ENCODE measurements at regions not wholly inside any gene's neighbourhood (a gene's known extent, or its start where the extent isn't known, plus 50 kb on each side); places are given as distances from the start of the nearest gene placed in this dataset.

DNA sequence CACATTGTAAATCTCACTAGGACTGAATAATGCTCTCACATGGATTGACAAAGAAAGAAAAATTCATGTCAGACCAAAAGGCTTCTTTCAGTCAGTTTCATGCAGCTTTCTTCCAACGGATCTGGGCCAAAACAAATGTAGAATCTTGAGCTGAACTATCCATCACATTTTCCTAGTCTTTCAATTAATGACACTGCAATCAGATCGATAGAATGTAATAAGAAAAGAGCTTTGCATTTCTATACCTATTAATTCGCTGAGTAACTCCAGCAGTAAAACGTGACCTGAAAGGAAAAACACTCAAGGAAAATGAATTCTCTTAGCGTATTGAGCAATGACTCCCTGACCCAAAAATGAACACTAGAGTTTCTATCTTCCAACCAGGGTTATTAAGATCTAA is 194.8 kb upstream of the BLID start:
- no peak for DNase-seq

- DNase-seq: no peak
Measured at GRCh38 chr11:122309262-122309925, 193.4 kb upstream of the BLID start.

DNA sequence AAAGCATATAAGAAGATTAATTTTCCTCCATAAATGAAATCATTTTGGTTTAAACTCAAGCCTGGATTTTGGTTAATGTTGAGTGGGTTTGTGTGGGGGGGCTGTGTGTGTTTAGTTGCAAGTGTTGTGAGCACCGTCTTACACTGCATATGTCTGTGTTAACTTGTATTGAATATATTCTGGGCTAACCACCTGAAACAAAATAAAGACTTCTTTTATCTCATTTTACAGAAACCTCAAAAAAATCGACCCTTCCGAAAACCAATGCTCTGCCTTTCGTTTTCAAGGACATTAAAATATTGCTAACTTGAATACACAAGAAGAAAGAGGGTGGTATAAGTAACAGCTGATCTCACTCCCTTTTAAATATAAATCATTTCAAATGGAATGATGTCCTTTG is 192.2 kb upstream of the BLID start:
- no peak for DNase-seq

DNA sequence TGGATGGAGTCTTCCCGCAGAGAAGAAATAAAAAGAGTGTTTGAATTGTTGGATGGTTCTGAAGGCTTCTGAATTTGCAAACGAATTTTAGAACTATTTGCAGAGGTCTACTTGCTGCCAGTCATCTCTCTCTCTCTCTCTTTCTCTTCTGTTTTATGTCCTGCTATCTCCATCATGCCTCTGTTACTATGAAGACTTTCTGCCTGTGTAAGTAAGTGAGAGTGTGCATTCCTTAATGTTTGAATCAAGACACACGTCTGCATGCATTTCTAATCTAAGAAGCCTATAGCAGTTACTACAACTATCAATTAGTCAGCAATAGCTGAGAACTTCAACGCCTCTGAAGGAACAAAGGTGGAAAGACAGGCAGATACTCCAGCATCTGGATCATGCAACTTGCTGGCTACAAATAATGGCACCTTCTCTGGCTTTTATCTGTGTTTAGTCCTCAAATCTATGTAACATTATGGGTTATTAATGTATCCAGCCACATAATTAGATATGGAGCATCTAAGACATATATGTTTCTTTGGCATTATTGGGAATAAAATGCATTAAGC is 191.5 kb upstream of the BLID start:
- DNase-seq: no peak

GRCh38 chr11:122306831-122307391 is 190.9 kb upstream of the BLID start:
- DNase-seq: no peak

DNA sequence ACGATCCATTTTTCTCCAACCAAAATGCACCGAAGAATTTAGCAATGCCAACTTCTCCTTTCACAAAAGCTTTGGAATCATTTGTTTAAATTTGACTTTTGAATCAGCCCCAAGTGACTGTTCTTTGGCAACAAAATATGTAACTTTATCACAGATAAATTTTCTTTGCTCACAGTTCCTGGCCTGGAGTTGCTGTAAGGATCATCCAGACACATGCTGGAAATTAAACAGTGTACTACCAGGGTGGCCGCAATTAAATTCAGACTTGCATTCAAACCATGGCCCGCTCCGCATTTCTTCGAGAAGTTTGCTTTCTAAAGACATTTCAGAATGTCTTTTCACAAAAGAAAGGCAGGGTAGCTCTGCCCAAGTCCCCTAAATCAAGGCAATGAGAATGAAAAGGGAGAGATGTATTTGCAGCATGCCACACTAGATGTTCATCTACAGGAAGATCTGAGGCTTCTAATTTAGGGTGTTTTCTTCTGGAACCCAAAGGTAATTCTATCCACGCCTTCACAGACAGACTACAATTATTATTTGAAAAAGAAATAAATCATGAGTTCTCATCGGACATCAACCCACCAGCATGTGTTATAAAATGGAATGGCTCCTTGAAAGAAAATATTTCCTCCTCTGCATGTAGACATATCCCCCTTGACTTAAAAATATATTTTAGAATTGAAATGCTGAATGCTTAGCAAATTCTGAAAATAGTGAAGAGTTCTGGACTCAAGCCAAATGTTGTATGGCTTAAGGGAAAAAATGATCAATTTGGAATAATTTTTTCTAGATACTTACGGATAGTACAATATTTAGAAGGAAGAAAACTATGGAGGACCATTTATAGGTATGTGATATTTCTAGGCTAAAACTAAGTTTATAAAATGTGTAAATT is 189.7 kb upstream of the BLID start:
- no peak for DNase-seq

- DNase-seq: no peak
Measured at GRCh38 chr11:122304973-122305372, 189.0 kb upstream of the BLID start.

DNA sequence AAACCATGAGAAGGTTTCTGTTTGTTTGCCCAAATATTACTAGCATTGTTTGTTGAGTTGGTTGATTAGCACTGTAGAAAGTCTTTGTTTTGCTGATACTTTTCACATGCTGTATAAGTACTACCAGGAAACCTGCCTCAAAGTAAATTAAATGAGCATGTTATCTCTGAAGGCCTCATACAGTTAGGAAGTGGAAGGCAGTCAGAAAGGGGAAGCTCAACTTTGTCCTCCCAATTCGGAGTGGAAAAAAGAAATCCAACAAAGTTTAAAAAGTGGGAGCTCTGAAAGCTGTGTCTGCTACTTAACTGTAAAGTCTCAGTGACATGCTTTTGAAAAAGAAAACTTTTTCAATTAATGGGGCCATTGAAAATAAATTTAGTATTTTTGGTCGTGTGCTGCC is 188.3 kb upstream of the BLID start:
- DNase-seq: no peak

GRCh38 chr11:122294041-122294440 is 178.0 kb upstream of the BLID start:
- no peak for DNase-seq

DNA sequence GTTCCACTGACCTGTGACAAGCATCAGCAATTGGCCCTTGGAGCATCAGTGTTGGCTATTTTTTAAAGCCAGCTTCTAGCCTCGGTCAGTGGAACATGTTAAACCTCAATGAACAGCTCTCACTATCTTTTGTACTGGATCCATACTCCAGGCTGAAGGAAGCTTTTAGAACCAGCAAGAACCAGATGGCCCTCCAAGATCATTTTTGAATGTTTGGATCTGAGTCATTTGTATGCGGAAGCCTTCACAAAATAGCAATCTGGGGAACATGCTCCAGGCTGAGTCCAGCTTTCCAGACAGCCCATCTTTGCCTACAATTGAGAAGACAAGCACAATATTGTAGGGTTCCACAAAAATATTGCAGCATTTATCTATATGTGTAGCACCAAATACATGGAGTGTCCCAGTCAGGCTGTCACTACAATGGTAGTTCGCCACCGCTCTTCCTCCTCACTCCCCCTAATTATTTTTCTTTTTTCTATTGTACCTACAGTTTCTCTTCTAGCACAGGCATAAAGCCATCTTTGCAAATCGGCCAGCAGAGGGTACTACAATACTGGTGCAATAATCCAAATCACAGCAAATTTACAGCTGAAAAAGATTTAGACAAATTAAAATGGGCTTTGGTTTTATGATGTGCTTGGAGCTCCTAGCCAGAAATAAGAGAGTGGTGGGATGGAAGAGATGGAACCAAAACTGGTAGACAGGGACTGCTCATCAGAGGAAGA is 177.4 kb upstream of the BLID start:
- no peak for DNase-seq

GRCh38 chr11:122287401-122287800 is 171.4 kb upstream of the BLID start:
- peak; percentile 70 for DNase-seq

DNA sequence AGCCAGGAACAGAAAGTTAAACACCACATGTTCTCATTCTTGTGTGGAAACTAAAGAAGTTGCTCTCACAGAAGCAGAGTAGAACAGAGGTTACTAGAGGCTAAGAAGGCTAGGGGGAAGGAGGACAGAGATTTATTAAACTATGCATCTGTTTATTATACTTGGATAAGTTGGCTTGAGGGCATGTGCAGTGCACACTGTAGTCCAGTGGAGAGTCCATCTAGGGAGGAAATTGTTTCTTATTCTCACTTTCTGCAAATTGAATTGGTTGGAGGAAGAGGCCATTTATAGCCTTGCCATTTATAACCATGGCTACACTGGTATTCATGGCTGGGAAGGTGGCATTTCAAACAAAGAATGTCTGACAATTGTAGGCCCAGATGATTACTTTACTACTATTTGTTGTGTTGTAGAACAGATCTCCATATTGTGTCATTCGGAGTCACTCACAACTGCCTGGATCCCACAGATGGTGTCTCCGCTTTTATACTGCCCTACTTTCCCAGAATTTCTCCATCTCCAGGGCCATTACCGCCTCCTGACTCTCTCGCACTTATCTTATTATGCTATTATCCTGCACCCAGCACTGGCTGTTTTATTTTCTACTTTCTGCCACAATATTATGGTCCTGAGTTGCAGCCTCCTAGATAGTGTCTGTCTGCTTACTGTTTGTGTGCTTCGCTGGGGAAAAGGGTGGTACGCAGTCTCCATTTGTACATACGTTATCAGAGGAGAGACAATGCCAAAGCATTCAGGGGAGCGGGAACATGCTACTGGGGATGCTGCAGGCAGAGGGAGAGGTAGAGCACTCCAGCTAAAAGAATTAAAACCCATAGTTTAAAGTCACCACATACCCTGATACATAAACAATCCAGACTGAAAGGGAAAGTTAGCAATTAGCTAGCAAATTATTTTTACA is 169.3 kb upstream of the BLID start:
- DNase-seq: no peak

- no peak for DNase-seq
Measured at GRCh38 chr11:122280870-122281269, 164.9 kb upstream of the BLID start.

DNA sequence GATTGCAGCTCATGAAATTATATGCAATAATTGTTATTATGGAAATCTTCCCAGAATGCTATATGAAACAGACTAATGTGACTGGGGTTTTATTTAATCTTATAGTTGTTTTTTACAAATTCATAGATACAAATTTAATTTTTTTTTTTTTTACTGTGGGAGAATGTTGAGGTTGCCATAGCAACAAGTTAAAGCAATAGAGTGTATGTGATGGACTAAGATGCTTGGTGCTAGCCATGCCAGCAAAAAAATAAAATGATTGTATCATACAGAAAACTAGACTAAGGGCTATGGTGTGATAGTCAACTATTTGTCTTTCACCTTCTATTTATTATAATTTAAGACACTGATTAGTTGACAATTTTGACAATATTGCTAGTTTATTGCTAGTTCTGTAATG is 163.2 kb upstream of the BLID start:
- DNase-seq: no peak

DNA sequence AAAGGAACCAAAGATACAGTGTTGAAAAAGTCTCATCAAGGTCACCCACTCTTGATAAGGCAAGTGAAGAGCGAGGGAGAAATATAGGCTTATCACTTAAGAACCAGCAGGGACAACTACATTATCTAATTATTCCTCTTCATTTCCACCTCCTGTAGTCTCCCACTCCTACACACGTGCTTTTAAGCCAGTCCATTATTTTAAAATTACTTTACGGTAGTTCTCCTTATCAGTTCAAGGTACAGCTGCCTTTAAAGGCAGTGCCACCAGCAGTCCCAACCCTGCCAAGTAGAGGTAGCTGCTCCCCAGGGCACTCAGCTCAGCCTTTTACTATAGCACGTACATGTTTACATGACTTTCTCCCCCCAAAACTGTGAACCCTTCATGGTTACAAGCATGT is 161.5 kb upstream of the BLID start:
- DNase-seq: no peak

GRCh38 chr11:122276221-122276620 is 160.2 kb upstream of the BLID start:
- DNase-seq: no peak

DNA sequence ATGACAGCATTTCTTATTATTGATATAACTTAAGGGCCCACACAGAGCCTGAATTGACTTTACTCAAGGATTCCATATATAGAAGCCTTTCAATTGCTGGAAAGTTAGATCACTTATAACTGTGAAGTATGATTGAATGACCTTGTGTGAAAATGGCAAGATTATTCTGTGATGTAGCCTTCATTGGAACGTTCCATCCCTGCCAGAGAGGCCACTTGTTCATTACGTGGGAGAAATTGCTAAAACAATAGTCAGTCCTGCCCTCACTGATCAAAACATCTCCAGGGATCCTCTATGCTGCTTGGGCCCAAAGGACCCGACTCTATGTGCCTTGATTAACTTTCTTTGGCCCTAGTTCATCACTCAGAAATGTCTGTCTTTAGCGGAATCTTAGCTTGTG is 159.5 kb upstream of the BLID start:
- DNase-seq: no peak

DNA sequence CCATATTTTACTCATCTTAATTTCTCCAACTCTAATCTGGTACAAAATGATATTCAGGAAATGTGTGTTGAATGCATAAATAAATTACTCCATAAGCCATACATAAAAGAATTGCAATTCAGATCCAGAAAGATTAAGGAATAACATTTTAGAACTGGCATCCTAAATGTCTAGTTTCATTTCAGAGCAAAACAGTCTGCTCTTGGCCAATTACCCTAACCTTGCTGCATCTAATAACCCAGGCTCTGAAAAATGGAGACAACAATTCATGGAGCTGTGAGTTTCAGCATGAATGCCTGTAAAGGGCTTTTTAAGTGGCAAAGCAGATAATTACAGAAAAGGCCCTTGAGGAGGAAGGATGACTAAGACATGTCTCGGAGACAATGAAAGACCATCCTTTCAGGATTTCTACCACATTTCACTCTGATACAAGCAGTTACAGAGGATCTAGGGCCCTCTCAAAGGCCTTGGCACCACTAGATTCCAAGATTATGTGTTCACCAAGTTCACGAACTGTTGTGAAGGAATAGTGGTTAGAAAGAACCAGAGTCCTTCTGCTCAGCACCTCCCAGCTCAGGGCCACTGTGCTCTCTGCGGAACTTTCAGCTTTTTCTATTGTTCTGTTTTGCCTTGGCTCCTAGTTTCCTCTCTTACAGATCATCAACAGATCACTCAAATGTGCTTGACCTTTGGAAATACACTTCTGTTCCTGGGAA is 157.6 kb upstream of the BLID start:
- DNase-seq: peak; percentile 20

- no peak for DNase-seq
Measured at GRCh38 chr11:122271745-122272144, 155.7 kb upstream of the BLID start.

- no peak for DNase-seq
Measured at GRCh38 chr11:122271137-122271536, 155.1 kb upstream of the BLID start.

DNA sequence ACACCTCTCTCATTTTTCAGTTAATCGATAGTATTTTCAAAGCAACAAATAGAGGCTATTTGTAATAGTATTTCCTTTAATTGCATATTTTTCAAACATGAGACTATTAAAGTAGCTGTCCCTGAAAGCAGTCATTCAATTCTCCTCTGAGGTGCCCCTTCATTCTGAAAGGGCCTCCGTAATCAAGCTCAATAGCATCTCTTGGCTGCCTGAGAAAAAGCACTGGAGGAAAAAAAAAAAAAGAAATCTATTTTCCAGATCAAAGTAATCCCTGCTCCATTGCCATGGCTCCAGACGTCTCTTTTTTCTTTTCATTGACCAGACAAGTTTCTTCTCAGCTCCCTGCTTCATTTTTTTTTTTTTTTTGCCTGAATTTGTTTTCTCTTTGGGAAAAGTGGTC is 154.5 kb upstream of the BLID start:
- DNase-seq: no peak

Measured in NCI-H345 (cell line).